Germinal center (tissue), 1 donor: ENCODE measurements at regions not wholly inside any gene's neighbourhood (a gene's known extent, or its start where the extent isn't known, plus 50 kb on each side); places are given as distances from the start of the nearest gene placed in this dataset.

Experiments used
- DNase-seq: peaks from one replicate; pipeline ENCODE4 v3.0.0; 2012; ENCODE audit warnings: mixed read lengths, low spot score

DNA sequence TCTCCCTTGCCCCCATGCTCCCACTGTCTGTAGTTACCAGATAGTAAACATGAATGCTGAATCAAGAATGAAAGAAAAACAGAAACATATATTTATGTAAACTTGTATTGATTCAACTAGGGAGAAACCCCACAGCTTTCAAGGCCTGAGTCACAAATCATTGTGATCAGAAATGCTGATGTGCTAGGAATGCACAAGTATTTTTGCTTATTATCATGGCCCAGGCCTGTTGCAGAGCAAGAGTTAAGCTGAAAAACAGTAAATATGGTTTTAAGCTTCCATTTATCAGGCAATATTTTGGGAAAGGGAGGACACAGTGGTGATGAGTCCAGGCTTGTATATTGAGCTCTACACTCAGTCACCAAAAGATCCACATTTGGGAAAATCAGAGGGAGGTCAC is 669.6 kb downstream of the DIAPH3 start:
- DNase-seq = no peak

DNA sequence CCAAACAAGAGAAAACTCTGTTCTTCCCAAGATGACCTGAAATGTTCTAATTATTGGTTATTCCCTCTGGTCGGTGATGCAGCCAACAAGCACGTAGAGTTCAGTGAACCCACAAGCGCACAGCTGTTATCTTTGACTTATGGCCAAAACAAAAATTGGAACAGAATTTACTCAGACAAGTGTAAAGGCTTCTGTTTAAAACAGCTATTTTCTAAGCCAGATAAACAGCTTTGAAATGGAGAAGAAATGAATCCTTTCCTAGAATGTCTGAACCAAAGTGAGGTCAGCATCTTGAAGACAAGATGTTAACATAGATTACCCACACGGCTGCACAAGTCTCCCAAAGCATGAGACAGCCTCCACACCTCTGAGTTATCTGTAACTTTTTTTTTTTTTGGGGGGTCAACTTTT is 669.2 kb downstream of the DIAPH3 start:
- no peak for DNase-seq

DNA sequence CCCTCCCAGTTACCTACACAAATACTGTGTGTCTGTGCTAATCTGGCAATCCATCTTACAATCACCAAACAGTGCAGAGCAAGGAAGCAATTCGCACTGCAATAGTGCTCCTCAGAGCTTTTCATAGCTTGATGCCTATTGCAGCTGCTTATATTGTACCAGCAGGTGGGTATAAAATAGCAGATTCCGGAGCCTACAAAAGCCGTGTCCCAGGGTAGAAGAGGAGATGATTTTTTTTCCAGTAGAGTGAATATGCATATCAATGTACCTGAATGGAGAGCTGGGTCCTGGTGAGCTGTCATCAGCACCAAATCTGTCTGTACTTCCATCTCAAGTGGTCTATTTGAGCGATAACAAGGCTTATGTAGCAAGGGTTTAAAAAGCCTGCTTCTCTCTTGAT is 668.4 kb downstream of the DIAPH3 start:
- DNase-seq = no peak

GRCh38 chr13:59495936-59496512 is 667.7 kb downstream of the DIAPH3 start:
- no peak for DNase-seq

DNA sequence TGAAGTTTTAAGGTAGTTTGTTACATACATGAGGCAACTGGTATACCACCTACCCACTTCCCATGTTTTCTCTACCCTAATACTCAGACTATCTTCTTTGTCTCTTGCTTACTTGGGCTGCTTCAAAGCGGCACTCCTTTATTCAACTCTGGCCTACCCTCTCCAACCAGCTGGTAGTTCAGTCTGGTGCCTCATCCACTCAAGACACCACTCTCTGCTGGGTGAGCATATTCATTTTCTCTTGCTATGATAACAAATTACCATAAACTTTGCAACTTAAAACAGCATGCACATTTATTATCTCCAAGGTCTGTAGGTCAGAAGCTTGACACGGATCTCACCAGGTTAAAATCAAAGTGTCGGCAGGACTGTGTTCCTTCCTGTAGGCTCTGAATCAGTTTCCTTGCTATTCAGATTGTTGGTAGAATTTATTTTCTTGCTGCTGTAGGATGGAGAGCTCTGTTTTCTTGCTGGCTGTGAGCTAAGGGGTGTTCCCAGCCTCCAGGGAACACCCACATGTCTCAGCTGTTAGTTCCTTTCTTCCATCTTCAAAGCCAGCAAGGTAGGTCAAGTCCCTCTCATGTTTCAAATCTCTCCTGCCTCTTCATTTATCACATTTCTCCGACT is 666.0 kb downstream of the DIAPH3 start:
- no peak for DNase-seq

DNA sequence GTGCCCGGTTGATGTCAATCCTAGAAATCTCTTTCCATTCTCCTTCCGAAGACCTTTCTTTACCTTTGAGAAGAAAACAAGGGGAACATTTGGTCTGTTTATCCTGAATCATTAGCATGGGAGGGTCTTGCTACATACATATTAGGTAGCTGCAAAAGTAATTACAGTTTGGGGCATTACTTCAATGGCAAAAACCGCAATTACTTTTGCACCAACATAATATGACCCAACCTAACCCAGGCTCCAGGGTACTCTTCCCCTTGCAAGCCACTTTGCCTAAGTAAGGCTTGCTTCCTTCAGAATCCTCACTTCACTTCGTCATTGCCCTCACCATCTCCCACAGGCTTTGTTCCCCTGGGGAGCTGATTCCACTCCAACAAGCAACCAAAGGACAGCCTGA is 662.7 kb downstream of the DIAPH3 start:
- no peak for DNase-seq

DNA sequence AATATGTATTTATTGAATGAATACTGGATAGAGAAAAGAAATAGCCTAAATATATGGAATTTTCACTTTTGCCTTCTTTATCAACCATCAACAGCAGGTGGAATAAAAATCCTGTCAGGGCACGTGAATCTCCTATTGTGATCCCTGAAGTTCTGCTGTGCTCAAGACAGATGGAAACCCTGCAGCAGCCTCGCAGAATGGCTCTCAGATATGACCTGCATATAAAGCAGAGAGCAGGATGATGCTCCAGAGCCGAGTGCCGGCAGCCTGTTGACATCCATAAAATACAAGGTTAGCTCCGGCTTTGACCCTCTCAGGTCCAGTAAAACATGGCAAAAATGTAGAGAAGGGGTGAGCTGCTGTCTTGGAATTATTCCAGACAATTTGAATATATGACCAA is 659.3 kb downstream of the DIAPH3 start:
- no peak for DNase-seq

- no peak for DNase-seq
Observed at GRCh38 chr13:59510386-59510785, 653.3 kb downstream of the DIAPH3 start.

DNA sequence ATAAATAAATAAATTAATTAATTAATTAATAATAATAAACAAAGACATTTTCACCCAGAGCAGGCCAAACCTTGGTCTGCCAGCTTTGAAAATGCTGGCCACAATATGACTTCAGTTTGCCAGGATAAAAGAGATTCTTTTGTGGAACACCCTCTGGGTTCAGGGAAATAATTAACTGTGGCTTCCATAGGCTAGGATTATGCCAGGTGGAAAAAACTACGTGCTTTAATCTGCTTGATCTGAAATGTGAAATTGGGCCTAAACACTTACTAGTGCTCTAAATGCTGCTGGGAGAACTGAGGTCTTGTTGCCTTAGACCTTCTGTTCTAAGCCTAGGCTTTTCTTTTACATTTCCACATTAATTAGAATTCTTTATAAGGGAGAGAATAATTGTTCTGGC is 650.0 kb downstream of the DIAPH3 start:
- no peak for DNase-seq

DNA sequence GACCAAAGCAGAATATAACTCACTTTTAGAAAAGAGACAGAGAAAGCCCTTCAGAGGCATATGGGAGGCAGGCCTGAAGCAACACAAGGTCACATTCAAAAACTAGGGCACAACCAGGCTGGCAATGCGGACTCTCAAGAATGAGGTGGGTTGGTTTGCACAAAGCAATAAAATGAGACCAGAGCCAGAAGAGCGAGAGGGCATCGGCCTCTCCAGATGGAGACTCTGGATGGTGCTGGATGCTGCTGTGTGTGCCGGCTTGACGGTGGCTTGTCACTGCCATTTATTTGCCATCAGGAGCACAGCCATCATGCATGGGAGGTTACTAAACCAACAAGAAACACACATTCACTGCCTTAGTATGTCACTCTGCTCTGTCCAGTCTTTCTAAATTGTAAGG is 649.4 kb downstream of the DIAPH3 start:
- no peak for DNase-seq

GRCh38 chr13:59519819-59520218 is 643.9 kb downstream of the DIAPH3 start:
- no peak for DNase-seq

GRCh38 chr13:59521549-59521948 is 642.2 kb downstream of the DIAPH3 start:
- no peak for DNase-seq

GRCh38 chr13:59522652-59523051 is 641.1 kb downstream of the DIAPH3 start:
- DNase-seq = no peak

- DNase-seq = no peak
Observed at GRCh38 chr13:59527500-59527899, 636.2 kb downstream of the DIAPH3 start.

- DNase-seq = no peak
Observed at GRCh38 chr13:59531571-59532091, 632.1 kb downstream of the DIAPH3 start.

GRCh38 chr13:59532405-59532804 is 631.3 kb downstream of the DIAPH3 start:
- DNase-seq = no peak

DNA sequence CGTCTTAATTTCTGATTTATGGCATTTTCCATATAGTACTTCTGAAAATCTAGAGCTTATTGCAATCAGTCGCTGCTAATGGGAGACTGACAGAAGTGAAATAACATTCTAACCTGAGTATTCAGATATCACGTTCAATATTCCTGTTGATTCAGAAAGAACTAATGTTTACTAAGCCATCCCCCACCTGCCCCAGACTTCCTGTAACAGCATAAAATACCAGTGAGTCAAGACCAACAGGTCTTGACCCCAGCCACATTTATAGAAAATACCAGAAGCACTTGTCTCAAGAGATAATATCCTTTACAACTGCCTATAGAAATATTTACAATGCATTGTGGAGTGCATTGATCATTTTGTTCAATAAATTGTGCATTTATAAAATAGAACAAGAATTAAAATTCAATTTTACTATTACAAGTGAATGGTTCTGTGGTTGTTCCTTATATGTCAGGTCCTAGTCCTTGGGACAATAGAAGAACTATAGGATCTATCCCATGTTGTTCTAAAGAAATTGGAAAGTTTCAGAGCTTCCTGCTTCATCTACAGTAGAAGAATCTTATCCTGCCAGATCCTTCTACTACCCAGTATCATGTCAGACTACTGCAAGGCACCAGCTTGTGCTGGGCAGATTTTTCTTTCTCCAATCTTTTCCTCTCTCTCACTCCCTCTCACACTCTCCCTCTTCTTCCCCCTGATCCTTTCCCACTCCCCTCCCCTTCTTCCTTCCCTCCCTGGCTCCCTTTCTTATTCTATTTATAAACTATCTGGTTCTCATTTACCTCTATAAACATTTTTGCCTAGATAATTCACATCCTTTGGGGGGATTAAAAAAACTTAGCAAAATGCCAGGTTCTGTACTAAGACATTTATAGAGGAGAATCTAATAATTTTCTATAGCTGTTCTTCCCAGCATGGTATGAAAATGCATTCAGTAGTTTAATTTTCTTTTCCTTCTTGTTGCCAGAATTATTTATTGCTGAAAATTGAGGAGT is 629.9 kb downstream of the DIAPH3 start:
- DNase-seq = no peak

DNA sequence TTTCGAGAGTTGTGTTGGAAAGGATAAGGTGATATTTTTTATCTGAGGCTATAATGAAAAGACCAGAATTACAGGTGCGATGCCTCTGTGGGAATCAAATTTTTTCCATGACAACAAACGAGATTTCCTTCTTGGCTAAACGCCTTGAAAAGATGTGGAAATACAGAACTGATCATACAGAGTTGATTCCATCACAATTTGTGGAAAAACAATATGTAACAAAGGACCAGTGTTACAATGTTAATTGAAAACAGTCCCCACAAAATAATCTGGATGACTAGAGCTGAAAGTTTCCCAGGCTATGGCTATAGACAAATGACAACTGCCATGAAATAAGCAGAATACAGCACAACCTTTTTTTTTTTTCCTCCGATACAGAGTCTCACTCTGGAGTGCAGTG is 628.9 kb downstream of the DIAPH3 start:
- no peak for DNase-seq

- no peak for DNase-seq
Observed at GRCh38 chr13:59537500-59537899, 626.2 kb downstream of the DIAPH3 start.

- no peak for DNase-seq
Observed at GRCh38 chr13:59538512-59538911, 625.2 kb downstream of the DIAPH3 start.

GRCh38 chr13:59542303-59542702 is 621.4 kb downstream of the DIAPH3 start:
- no peak for DNase-seq

DNA sequence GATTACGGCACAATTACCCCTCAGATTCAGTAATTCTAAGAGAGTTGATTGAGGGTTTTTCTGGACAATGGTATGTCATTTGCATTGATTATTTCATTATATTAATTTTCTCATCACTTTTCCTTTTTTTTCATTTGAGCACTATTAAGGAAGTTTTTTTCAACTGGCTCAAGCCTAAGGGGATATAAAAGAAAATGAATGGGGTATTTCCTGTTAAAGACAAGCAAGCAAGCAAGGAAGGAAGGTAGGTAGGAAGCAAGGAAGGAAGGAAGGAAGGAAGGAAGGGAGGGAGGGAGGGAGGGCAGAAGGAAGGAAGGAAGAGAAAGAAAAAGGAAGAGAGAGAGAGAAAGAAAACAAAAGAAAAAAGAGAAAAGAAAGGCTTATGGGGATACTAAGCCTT is 620.3 kb downstream of the DIAPH3 start:
- no peak for DNase-seq

DNA sequence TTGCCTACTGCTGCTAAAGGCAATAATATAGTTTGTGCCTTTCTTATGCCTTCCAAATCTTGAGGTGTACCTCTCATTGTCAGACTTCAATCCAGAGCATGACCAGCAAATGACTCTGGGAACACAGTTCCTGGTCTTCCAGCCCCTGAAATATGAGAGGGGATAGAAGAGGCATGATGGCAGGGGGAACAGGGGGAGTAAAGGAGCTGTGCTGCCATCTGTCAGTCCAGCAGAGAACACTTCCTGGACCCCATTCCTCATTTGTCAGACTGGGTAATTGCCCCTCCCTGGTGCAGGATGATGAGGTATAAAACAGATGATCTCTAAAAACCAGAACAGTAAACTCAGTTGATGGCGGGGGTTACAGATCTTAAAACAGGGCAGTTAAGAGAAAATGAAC is 618.7 kb downstream of the DIAPH3 start:
- DNase-seq = no peak
